ENCODE measurements at regions not wholly inside any gene's neighbourhood (a gene's known extent, or its start where the extent isn't known, plus 50 kb on each side); places are given as distances from the start of the nearest gene placed in this dataset.
A peak's percentile ranks its signal among the peaks of the same experiment; 100 is the strongest.
"Not testable (repeated sequence)": the region's sequence is repeated elsewhere in the genome, so short reads cannot be mapped to it uniquely, and the experiment has no call there.

GRCh38 chr21:35800796-35801385 is 259.4 kb downstream of the SETD4 start:
- not testable (repeated sequence) for DNase-seq (ENCODE audit: low spot score)

GRCh38 chr21:35796844-35797243 is 263.5 kb downstream of the SETD4 start:
- DNase-seq (ENCODE audit: low spot score) = peak; percentile 41

DNA sequence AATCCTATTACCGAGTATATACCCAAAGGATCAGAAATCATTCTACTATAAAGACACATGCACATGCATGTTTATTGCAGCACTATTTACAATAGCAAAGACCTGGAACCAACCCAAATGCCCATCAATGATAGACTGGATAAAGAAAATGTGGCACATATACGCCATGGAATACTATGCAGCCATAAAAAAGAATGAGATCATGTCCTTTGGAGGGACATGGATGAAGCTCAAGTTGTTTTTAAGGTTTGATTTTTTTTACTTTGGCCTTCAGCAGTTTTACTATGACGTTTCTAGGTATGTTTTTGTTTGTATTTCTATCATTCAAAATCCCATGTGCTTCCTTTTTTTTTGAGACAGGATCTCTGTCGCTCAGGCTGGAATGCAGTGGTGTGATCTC is 265.8 kb downstream of the SETD4 start:
- DNase-seq (ENCODE audit: low spot score) = not testable (repeated sequence)

DNA sequence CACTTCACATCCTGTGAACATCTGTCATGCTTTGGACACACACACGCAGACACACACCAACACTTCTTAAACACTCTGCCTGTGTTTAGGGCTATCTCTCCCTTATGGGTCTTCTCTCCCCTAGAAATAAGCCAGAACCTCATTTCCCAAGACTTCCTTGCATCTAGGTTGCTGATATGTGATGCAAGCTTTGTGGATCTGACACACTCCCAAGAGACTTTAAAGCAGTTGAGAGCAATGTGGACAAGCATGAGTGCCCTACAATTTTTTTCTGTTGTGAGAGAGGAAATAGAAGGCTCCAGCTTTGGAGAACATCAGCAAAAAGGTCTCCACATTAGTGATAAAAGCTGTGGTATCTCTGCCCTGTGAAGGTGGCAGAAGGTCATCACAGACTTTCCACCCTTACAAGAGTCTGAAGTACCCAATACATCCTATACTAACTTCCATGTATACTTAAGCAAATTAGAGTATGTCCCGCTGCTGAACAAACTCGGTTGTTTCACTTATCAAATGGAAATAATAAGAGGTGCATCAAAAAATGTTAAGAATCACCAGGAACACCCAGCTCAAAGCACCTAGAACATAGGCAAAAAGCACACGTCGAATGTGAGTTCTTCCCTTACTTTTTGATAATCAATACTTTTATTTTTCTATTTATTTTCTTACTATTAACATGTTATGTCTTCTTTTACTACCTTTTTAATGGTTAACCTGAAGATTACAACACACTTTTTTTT is 267.6 kb downstream of the SETD4 start:
- DNase-seq (ENCODE audit: low spot score) = no peak

- DNase-seq (ENCODE audit: low spot score) = no peak
These were observed 268.6 kb downstream of the SETD4 start for GRCh38 chr21:35791541-35792325.

DNA sequence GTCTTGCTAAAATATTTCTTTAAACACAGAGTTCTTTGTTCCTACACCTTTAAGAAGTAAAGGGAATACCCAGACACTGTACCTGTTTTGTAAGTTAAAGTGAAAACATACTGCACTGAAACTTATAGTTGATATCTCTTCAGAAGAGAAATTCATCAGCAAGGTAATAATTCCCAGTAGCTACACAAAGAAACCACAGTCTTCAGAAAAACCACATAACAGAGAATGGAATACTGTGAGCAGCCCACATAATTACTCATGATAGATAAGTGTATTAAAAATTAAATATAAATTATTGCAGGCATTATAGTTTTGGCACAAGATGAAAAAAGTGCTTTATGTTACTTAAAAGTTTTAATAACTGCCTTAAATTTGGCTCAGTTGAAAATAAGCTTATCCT is 276.6 kb downstream of the SETD4 start:
- no peak for DNase-seq (ENCODE audit: low spot score)

GRCh38 chr21:35782667-35783066 is 277.7 kb downstream of the SETD4 start:
- no peak for DNase-seq (ENCODE audit: low spot score)

- DNase-seq (ENCODE audit: low spot score) = no peak
These were observed 279.3 kb downstream of the SETD4 start for GRCh38 chr21:35780983-35781382.

DNA sequence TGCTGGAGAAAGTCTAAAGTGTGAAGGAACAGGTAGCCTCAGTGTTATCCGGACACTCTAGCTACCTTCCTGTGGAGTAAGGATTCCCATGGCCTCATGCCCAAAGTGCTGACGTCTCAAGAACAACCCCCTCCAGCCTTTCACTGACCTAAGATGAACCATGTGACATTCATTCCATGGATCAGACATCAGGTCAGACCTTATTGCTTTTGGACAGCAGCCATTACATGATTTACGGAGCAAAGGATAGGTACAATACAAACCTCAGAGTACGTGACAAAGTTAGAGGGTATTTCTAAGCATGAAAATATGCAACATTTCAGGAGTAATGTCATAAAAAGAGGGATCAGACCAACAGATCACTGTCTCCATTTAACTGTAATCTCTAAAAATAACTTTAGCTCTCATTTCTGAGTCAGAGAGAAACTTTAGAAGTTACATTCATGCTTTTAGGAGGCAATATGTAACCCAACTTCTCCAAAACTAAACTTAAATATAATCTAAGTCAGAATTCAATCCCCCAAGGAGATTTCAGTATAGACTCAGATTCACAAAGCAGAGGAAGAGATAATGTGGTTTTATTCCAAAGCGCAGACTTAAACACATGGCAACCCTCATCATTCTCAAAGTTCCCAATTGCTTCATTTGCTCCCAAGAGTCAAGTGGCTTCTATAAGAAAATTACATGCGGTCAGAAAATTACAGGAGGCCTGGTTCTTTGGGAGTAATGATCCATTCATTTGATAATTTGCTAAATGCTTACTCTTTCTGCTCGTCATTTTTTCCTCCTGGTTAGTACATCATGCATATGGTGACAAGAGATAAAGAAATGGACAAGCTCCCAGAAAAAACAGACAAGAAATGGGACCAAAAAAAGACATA is 280.4 kb downstream of the SETD4 start:
- DNase-seq (ENCODE audit: low spot score) = no peak

DNA sequence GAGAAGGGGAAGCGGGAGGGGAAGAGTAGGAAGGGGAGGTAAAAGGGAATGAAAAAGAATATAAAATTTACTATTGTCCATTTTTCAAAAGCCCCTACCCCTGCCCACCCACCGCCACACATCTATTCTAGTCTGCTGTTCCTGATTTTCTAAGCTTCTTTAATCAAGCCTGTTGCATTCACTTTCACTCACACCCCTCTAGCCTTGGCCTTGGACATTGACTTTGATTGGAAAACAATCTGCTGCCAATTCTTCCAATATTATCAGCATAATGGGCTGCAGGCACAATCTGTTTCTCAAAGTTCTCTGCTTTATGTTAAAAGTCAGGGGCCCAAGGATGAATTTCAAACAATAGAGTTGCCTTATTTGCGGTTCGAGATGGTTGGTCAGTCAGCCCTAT is 281.2 kb downstream of the SETD4 start:
- DNase-seq (ENCODE audit: low spot score) = no peak

DNA sequence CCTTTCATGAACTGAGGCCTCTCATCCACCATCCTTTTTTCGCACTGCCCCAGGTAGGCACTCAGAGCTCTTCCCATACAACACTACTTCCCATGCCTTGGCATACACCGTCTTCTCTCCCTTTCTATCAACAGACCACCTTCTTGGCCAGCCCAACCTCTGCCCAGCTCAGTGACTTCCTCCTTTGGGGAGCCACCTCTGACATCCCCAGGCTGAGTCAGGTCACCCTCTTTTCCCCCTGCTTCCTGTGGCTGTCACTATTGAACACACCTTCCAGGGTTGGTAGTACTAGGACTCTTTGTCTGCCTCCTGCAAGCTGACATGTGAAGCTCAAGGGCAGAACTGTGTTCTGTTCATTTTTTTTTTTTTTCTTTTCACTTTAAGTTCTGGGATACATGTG is 283.2 kb downstream of the SETD4 start:
- DNase-seq (ENCODE audit: low spot score) = no peak

DNA sequence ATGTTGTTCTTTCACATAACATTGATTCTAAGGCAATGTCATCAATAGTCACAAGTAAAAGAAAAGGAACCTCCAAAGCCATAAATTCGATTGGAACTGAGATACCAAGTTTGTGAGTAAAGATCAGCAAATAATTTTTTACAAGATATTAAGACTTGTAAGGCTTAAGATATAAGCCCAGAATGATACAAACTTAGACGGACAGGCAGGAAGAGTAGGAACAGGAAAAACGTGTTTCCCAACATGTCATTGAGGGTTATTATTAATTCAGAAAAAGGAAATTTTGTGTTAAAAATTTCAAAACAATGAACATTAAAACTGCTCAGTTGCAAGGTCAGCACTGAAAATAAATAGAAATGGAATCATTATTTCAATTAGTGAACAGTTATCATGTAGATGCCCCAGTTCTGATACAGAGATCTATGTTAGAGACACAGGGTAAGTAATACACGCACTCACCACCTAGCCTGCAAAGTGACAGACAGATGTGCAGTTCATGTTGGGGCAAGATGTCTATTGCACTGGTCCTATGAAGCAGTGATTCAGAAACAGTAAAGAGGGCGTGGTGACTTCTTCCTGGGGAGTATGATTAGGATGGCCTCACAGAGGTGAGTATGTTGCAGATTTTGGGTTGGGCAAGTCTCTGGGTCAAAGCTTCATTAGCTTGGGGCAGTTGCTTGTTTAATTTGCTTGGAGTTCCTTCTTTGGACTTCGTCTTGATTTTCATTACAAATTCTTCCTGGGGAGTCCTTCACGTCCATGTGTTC is 284.4 kb downstream of the SETD4 start:
- no peak for DNase-seq (ENCODE audit: low spot score)

DNA sequence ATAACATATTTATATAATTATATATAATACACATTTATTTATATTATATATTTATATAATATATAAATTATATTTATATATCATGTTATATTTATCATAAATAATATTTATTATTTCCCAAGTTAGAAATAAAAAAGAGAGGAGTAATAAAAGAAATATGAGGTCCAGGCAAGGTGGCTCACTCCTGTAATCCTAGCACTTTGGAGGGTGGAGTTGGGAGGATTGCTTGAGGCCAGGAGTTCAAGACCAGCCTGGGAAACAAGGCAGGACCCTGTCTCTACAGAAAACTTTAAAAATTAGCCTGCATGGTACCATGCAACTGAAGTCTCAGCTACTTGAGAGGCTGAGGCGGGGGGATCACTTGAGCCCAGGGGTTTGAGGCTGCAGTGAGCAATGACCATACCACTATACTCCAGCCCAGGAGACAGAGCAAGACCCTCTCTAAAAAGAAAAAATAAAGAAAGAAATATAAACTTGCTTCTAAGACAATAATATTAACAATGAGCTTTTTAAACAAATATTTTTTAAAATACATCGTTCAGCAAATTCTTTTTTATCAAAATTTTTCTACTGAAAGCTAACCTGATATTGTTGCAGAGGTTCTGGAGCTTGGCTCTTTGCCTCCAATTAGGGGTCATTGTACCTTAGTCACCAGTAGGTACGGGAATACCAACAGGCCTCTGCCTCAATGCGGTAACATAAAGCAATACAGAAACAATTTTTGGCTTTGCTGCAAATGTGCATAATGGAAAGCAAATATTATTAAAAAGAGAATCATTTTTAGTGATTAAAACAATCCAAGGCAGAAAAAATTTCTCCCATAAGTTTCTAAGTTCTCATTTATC is 290.0 kb downstream of the SETD4 start:
- no peak for DNase-seq (ENCODE audit: low spot score)

- no peak for DNase-seq (ENCODE audit: low spot score)
These were observed 292.1 kb downstream of the SETD4 start for GRCh38 chr21:35768187-35768586.

- no peak for DNase-seq (ENCODE audit: low spot score)
These were observed 295.7 kb downstream of the SETD4 start for GRCh38 chr21:35764586-35764985.

GRCh38 chr21:35764077-35764476 is 296.2 kb downstream of the SETD4 start:
- DNase-seq (ENCODE audit: low spot score) = no peak

DNA sequence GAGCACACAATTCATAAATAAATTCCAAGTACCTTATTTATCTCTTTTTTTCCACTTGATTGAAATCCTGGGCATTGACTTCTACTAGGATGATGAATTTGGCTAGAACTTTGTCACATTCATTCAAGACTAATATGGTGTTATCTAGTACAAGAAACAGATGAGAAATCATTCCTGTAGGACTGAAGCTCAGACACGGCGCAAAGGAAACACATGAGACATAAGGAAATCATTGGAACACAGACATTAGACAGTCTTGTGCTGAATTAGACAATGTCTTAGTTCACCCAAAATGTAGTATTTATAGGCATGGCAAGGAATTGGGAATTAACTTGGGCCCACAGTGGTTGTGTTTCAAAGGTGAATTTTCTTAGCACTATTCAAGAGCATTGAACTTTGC is 305.7 kb downstream of the SETD4 start:
- DNase-seq (ENCODE audit: low spot score) = no peak

- DNase-seq (ENCODE audit: low spot score) = no peak
These were observed 307.0 kb downstream of the SETD4 start for GRCh38 chr21:35753308-35753707.

GRCh38 chr21:35751171-35751570 is 309.2 kb downstream of the SETD4 start:
- no peak for DNase-seq (ENCODE audit: low spot score)

GRCh38 chr21:35749904-35750303 is 310.4 kb downstream of the SETD4 start:
- DNase-seq (ENCODE audit: low spot score) = no peak
